H9 (cell line): ENCODE measurements at regions not wholly inside any gene's neighbourhood (a gene's known extent, or its start where the extent isn't known, plus 50 kb on each side); places are given as distances from the start of the nearest gene placed in this dataset.

Experiments
- DNase-seq: peaks from one replicate; pipeline ENCODE4 v3.0.0-alpha.2; 2017
- H2AFZ ChIP-seq: one replicate; pipeline ENCODE4 v1.6.1; 2013; ENCODE audit warnings: mild to moderate bottlenecking, low read length, control low read depth, moderate library complexity
- H2AK5ac ChIP-seq: 2 replicates; pipeline ENCODE4 v1.6.1; 2013; ENCODE audit warnings: low read length, control low read depth, mixed read lengths; ENCODE audit not compliant: insufficient read length
- H2BK120ac ChIP-seq: one replicate; pipeline ENCODE4 v1.6.1; 2013; ENCODE audit warnings: low read depth, mild to moderate bottlenecking, low read length, control low read depth, inconsistent platforms; ENCODE audit not compliant: poor library complexity, severe bottlenecking
- H2BK12ac ChIP-seq: 2 replicates; pipeline ENCODE4 v1.6.1; 2013; ENCODE audit warnings: low read length, control low read depth, mixed read lengths, low read depth; ENCODE audit not compliant: insufficient read length
- H2BK15ac ChIP-seq: 2 replicates; pipeline ENCODE4 v1.6.1; 2013; ENCODE audit warnings: low read depth, low read length, control low read depth
- H2BK20ac ChIP-seq: one replicate; pipeline ENCODE4 v1.6.1; 2013; ENCODE audit warnings: low read depth, mild to moderate bottlenecking, low read length, control low read depth, inconsistent platforms; ENCODE audit not compliant: poor library complexity, severe bottlenecking
- H2BK5ac ChIP-seq: 2 replicates; pipeline ENCODE4 v1.6.1; 2013; ENCODE audit warnings: low read length, control low read depth, mixed read lengths; ENCODE audit not compliant: insufficient read length
- H3K14ac ChIP-seq: 2 replicates; pipeline ENCODE4 v1.6.1; 2013; ENCODE audit warnings: low read length, control low read depth; ENCODE audit not compliant: insufficient read depth
- H3K18ac ChIP-seq: 2 replicates; pipeline ENCODE4 v1.6.1; 2013; ENCODE audit warnings: low read depth, mild to moderate bottlenecking, mixed read lengths, low read length, control low read depth; ENCODE audit not compliant: insufficient read length
- H3K23ac ChIP-seq: 2 replicates; pipeline ENCODE4 v1.6.1; 2013; ENCODE audit warnings: low read length, control low read depth, mixed read lengths, low read depth; ENCODE audit not compliant: insufficient read length
- H3K23me2 ChIP-seq: 2 replicates; pipeline ENCODE4 v1.6.1; 2013; ENCODE audit warnings: low read depth, mild to moderate bottlenecking, mixed read lengths, low read length, control low read depth; ENCODE audit not compliant: insufficient read length, poor library complexity, severe bottlenecking
- H3K27ac ChIP-seq: 2 replicates; pipeline ENCODE4 v1.5.1; 2013; ENCODE audit warnings: low read length, control low read depth, mixed read lengths, low read depth; ENCODE audit not compliant: insufficient read length
- H3K27me3 ChIP-seq: 2 replicates; pipeline ENCODE4 v1.6.1; 2013; ENCODE audit warnings: low read length, control low read depth, inconsistent platforms; ENCODE audit not compliant: insufficient read depth
- H3K4ac ChIP-seq: 2 replicates; pipeline ENCODE4 v1.6.1; 2013; ENCODE audit warnings: low read depth, mild to moderate bottlenecking, control low read depth, inconsistent platforms, low read length, moderate library complexity
- H3K4me1 ChIP-seq: 2 replicates; pipeline ENCODE4 v1.6.1; 2013; ENCODE audit warnings: low read length, control low read depth, inconsistent platforms; ENCODE audit not compliant: insufficient read depth
- H3K4me2 ChIP-seq: 2 replicates; pipeline ENCODE4 v1.6.1; 2013; ENCODE audit warnings: low read length, control low read depth, mixed read lengths; ENCODE audit not compliant: insufficient read length, insufficient read depth
- H3K56ac ChIP-seq: 2 replicates; pipeline ENCODE4 v1.6.1; 2013; ENCODE audit warnings: low read depth, mild to moderate bottlenecking, mixed read lengths, low read length, control low read depth; ENCODE audit not compliant: insufficient read length
- H3K79me1 ChIP-seq: 2 replicates; pipeline ENCODE4 v1.6.1; 2013; ENCODE audit warnings: low read depth, mild to moderate bottlenecking, moderate library complexity, low read length, control low read depth, inconsistent platforms; ENCODE audit not compliant: insufficient read depth, poor library complexity, severe bottlenecking
- H3K79me2 ChIP-seq: 2 replicates; pipeline ENCODE4 v1.6.1; 2013; ENCODE audit warnings: low read length, control low read depth, inconsistent platforms; ENCODE audit not compliant: insufficient read depth
- H3K9ac ChIP-seq: 2 replicates; pipeline ENCODE4 v1.6.1; 2013; ENCODE audit warnings: low read length, control low read depth, mixed read lengths; ENCODE audit not compliant: insufficient read length; ENCODE audit errors: extremely low read depth
- H3K9me3 ChIP-seq: one replicate; pipeline ENCODE4 v1.6.1; 2013; ENCODE audit warnings: low read depth, low read length, inconsistent platforms; ENCODE audit not compliant: control insufficient read depth
- H3T11ph ChIP-seq: one replicate; pipeline ENCODE4 v1.6.1; 2013; ENCODE audit warnings: mild to moderate bottlenecking, low read length, control low read depth, inconsistent platforms
- H4K20me1 ChIP-seq: one replicate; pipeline ENCODE4 v1.6.1; 2013; ENCODE audit not compliant: control insufficient read depth, insufficient read length, insufficient read depth
- H4K5ac ChIP-seq: 2 replicates; pipeline ENCODE4 v1.6.1; 2013; ENCODE audit warnings: low read depth, mild to moderate bottlenecking, mixed read lengths, low read length, control low read depth; ENCODE audit not compliant: insufficient read length
- H4K8ac ChIP-seq: replicated peaks from 2 replicates; pipeline ENCODE4 v1.6.1; 2013; ENCODE audit warnings: low read length, control low read depth, mixed read lengths, low read depth; ENCODE audit not compliant: insufficient read length
- H4K91ac ChIP-seq: 2 replicates; pipeline ENCODE4 v1.6.1; 2013; ENCODE audit warnings: low read depth, mild to moderate bottlenecking, moderate library complexity, mixed read lengths, low read length, control low read depth; ENCODE audit not compliant: insufficient read length
- H3K27ac Mint-ChIP-seq, 3 experiments: 2 replicates in 2 of 3; 3 replicates in 1 of 3; pipeline ENCODE4 v1.8.0; 2020 to 2021; ENCODE audit warnings: mixed read lengths in 3 of 3, mild to moderate bottlenecking in 1 of 3, moderate library complexity in 1 of 3
- H3K27me3 Mint-ChIP-seq: 2 replicates; pipeline ENCODE4 v1.8.0; 2021; ENCODE audit warnings: low read depth, mild to moderate bottlenecking, moderate library complexity, mixed read lengths
- H3K36me3 Mint-ChIP-seq, 3 experiments: 2 replicates in 2 of 3; 3 replicates in 1 of 3; pipeline ENCODE4 v1.8.0; 2020 to 2021; ENCODE audit warnings: low read depth in 3 of 3, mixed read lengths in 3 of 3; ENCODE audit not compliant: insufficient read depth in 1 of 3
- H3K4me1 Mint-ChIP-seq, 2 experiments: 2 replicates each; pipeline ENCODE4 v1.8.0; 2020; ENCODE audit warnings: mixed read lengths in 2 of 2
- H3K4me3 Mint-ChIP-seq, 2 experiments: 2 replicates in 1 of 2; 3 replicates in 1 of 2; pipeline ENCODE4 v1.8.0; 2020 to 2021; ENCODE audit warnings: mild to moderate bottlenecking in 2 of 2, mixed read lengths in 2 of 2, moderate library complexity in 1 of 2
- H3K9me3 Mint-ChIP-seq, 2 experiments: 2 replicates in 1 of 2; 3 replicates in 1 of 2; pipeline ENCODE4 v1.8.0; 2020; ENCODE audit warnings: mild to moderate bottlenecking in 2 of 2, mixed read lengths in 2 of 2, moderate library complexity in 1 of 2
- CTCF ChIP-seq: fragments of 200-600 bp; sonication (generic); conservative IDR thresholded peaks from 3 replicates; pipeline ENCODE4 v1.8.0; 2021; ENCODE audit warnings: antibody characterized with exemption, mild to moderate bottlenecking
- WGBS: extraction: QIAGEN DNeasy Blood & Tissue Kit; methylation state at CpG from one replicate; pipeline ENCODE4 v1.1.7; 2013; ENCODE audit warnings: missing lambda C conversion rate, low lambda C conversion rate, mixed read lengths; ENCODE audit not compliant: insufficient read length; ENCODE audit errors: extremely low coverage; 5-methylcytosine and 5-hydroxymethylcytosine counted together

- WGBS, result no CpG with 5 or more reads among the region's 1 CpG
- H2AK5ac ChIP-seq, result no peak overlapping the region
- no peak overlapping the region for H3K9ac ChIP-seq
- H3K9me3 ChIP-seq, result no peaks in the 10 kb centered on the region
- Mint-ChIP-seq H3K4me3 (no peak overlapping the region), H3K9me3 (no peaks in the 10 kb centered on the region), H3K27me3 (peaks cover 9% of the 10 kb centered on the region), H3K27ac (no peak overlapping the region), H3K36me3 (peaks cover 0 to 4% (median 0%) of the 10 kb centered on the region in 3 experiments; a peak in 2 of 7 replicates), H3K4me1 (peaks cover 17 to 18% of the 10 kb centered on the region in 2 experiments)
- H3K56ac ChIP-seq, result no peak overlapping the region
- H2BK20ac ChIP-seq, result no peak overlapping the region
- no peak overlapping the region for H2BK15ac ChIP-seq
- H4K5ac ChIP-seq, result no peak overlapping the region
- H2BK120ac ChIP-seq, result no peak overlapping the region
- H2AFZ ChIP-seq, result no peak overlapping the region
- H4K91ac ChIP-seq, result no peak overlapping the region
- H4K8ac ChIP-seq, result no peak overlapping the region
- no peaks in the 10 kb centered on the region for H3K27me3 ChIP-seq
- no peak for TF ChIP-seq CTCF
- no peaks in the 10 kb centered on the region for H3K79me1 ChIP-seq
- H3K23ac ChIP-seq, result no peak overlapping the region
- no peaks in the 10 kb centered on the region for H3K79me2 ChIP-seq
- H3T11ph ChIP-seq, result no peak overlapping the region
- no peak overlapping the region for H3K18ac ChIP-seq
- H3K14ac ChIP-seq, result no peak overlapping the region
- no peaks in the 10 kb centered on the region for H3K23me2 ChIP-seq
- H3K4ac ChIP-seq, result no peak overlapping the region
- H2BK5ac ChIP-seq, result no peak overlapping the region
- H4K20me1 ChIP-seq, result no peaks in the 10 kb centered on the region
- DNase-seq, result no peak
- no peak overlapping the region for H2BK12ac ChIP-seq
- no peak overlapping the region for H3K27ac ChIP-seq
- no peaks in the 10 kb centered on the region for H3K4me1 ChIP-seq
- no peak overlapping the region for H3K4me2 ChIP-seq
Observed at GRCh38 chr1:5686195-5686594, 306.0 kb downstream of the NPHP4 start.
